HG03103 (cell line): ENCODE measurements at regions not wholly inside any gene's neighbourhood (a gene's known extent, or its start where the extent isn't known, plus 50 kb on each side); places are given as distances from the start of the nearest gene placed in this dataset.

Experiments used
- ATAC-seq: cut with Tn5 transposase; IDR thresholded peaks from one replicate; pipeline ENCODE4 v1.9.1; 2021; ENCODE audit warnings: low read depth; ENCODE audit not compliant: unreplicated experiment

DNA sequence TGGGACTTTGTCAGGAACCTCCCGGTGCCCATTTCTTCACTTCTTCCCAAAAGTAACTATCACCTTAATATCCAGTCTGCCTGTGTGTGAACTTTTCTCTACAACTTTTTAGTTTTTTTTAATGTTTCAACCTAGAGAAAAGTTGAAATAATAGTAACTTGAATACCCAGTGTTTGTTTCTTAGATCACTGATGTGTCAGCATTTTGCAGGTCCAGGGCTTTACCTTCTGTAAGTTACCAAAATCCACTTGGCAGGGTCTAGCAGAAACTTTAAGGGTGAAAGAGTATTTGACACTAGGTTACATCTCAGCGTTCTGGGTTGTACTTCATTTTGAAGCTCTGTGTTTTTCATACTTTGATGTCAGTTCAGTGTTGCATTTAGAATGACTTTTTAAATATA, 372.7 kb downstream of the ARL4A start:
- no peak for ATAC-seq

DNA sequence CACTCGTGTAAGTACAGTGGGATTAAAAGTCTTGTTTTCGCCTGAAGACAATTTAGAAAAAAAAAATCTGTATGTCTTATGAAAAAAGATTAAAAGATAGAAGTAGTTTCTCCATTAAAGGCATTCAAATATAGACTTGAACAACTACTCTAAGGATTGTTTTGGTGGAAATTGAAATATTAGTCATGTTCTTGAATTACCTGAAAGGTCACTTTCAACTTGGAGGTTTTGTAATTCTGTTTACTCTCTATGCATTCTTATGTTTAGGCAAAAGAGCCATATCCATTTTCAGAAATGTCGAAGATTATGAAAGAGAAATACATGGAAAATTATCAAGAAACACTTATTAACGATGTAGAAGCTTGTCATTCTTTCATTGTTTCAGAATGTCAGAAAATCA, 373.7 kb downstream of the ARL4A start:
- ATAC-seq: no peak

DNA sequence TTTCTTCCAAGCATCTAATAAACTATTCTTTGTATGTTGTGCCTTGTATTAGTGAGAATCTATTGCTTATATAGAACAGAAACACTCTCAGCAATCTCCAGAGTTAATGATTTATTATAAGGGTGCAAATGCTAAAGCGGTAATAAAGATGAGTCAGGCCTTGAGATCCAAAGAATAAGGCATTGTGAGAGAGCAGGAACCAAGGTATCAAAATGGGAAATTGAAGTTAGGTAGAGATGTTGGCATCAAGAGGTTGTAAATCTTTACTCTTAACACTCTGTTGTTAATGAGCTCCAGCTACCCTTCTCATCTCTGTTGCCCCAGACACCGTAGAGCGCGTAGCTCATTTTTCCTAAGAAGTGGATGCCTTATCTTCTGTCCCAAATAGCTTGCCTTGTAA, 375.2 kb downstream of the ARL4A start:
- ATAC-seq: no peak

DNA sequence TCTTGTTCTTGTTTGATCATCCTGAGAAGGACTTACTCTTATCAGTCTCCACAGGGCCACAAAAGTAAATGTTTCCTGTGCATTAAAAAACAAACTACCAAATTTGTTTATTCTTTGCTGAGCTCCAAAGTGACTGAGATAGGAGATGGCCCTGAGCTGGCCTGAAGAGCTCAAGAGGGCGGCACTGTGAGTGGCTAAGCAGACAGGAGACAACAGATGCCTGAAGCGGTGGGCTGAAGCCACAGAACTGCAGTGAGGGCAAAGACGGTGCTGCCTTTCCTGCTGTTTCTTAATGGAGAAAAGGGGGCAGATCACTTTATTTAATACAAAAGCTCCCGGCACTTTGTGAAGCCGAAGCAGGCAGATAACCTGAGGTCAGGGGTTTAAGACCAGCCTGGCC, 379.6 kb downstream of the ARL4A start:
- no peak for ATAC-seq

DNA sequence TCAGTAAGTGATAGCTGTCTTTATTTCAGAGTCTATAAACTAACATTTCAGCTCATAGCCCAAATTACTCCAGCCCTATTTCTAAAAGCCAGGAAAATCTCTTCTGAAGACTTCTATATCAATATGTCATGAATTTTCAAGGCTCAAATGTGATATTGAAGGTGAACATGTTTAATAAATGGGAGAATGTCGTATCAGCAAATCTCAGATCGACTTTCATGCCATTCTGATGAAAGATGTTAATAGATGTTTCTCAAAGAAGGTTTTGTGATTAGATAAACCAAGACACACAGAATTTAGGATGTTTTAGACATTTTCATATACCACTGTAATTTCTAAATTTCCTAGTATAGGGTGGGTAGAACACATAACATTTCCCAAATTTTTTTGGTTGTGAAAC, 380.6 kb downstream of the ARL4A start:
- no peak for ATAC-seq

DNA sequence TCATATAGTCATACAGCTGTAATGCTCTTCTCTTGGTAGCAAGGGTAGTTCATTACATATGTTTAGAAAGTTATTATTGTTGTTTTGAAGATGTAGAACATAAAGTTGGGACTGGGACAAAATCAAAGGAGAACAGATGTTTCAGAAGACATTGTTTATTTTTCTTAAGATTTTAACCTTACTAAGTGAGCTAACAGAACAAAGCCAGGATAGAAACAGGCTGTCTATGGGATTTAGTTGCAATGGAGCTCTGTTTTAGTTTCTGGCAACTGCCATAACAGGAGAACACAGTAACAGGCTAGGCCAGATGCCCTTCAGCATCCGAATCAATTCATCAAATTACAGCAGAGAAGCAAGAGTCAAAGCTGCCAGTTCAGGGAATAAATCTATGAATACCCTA, 382.4 kb downstream of the ARL4A start:
- no peak for ATAC-seq

DNA sequence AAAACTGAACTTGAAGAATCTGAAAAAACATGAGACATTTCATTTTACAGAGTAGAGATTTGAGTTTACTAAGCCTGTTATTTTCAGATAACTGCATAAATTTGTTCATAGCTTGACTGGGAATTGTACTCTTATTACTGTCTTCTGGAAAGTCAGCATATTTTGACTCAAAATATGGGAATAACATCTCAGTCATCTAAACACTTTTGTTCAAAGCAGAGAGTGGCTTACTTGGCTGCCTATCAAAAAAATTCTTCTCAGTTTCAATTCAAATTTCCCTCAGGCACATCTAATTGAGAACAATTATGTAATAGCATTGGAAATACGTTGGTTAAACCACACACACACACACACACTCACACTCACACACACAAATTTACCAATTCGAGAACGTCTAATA, 384.6 kb downstream of the ARL4A start:
- ATAC-seq: no peak

DNA sequence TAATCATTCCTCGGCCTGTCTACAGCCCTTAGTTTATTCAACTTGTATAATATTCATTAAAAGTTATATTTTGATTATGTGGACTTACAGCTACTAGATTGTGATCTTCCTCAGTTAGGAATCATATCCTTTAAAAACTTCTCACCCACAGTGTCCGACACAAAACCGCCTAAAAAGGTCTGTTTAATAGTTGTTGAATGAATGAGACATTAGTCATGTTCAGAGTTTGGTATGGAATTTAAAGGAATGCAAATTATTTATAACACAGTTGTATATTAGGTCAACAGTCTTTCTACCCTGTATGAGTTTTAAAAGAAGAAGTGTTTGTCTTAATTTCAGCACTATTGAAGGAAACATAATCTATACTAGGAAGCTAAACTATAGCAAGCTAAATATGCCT, 390.0 kb downstream of the ARL4A start:
- no peak for ATAC-seq

DNA sequence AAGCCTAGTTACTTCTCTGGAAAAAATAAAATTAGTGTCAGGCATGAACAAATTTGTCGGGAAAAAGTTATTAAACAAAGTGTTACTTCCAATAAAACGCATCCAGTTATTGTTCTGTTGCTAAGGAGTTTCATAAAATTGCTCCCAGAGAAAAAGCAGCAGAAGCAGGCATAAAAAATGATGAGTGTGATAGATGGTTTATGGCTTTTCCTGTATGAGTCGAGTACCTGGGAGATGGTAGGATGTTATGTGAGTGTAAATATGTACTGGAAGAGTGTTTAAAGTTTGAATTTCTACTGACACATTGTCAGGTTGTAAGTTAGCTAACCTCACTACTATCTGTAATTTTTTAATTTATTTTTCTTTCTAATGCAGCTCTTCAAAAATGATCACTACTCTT, 390.7 kb downstream of the ARL4A start:
- ATAC-seq: no peak

DNA sequence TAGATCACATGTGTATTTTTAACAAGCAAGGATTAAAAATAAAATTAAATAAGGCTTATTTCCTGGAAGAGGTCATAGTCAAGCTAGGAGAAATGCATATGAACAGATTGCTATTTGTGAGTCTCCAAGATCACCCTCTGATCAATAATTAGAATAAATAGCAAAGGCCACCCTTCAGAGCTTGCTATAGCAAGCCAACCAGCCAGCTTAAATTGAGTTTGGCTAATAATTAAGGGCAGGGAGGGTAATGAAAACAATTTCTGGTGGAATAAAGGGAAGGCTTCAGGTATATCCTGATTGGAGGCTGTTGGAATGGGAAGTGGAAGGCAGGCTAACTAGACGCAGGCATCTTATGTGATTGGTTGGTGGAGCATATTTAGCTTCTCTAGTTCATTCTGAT, 403.5 kb downstream of the ARL4A start:
- ATAC-seq: no peak

DNA sequence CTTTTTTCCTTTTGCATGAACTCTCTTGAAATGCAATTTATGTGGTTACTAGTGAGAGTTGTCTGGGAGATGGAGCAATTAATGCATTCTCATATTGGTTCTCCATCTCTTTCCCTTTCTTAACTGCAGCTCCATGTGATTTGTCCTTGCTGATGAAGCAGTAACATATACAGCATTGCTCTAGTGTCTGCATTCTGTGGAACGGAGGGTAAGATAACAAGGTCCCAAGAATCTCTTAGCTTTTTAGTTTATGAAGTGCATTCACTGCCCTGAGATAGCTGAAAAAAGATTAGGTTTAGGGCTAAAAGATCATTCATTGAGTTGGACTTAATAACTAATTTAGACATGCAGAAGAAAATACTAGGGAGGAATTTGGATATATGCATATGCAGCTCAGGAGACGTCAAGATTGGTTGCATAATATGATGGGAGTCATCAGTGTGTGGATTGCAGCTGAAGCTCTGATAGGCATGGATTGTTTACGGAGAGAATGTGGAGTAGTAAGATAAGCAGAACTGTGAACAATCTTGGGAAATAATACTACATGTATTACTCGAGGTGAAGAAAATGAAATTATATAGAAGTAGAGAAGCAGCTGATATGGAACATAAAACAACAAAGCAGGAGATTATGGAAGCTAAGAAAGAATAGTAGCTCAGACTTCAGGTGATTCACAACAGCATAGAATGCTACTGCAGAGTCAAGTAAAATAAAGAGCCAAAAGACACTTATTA, 404.7 kb downstream of the ARL4A start:
- no peak for ATAC-seq

DNA sequence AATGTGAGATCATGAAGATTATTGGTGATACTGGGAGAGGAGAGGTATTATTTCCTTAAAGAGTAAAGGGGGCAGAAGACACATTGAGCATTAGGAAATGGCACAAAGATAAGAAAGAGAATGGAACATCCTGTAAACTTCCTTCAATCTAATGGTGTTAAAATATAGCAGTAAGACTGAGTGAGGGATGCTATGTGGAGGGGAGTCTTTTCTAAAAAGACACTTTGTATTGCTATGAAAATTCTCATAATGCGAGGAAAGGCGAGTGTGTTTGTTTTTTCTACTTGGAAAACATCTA, 405.2 kb downstream of the ARL4A start:
- ATAC-seq: no peak

DNA sequence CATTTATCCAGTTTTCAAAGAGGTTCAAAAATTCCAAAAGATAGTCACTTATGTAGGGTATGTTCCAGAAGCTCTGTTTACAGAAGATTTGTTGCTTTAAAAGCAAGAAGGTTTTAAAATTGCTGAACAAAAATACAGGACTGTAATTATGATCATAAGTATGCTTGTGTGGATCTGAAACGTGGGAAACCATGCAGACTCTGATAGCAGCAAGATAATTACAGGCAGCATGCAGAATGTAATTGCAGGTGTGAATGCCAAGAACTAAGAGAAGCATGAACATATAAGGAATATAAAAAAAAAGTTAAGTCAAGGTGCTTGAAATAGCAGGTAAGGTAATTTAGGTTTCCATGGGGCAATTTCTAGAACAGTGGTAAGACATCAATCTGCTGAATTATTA, 405.7 kb downstream of the ARL4A start:
- ATAC-seq: no peak

DNA sequence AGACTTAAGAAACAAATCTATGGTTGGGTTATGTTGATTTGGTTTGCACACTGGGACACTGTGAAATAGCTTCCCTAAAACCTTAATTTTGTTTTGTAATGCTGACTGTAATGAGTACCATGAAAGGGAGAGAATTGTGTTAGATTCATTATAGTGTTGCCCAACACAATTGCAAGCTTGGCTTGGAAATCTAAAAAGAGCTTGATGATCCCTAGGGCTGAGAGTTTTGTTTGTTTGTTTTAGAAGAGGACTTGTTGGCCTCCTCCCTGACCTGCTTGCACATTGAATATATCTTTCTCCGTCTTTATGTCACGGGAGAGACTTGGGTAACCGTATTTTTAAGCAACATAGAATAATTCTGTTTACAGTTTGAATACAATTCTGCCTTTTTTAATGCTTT, 410.1 kb downstream of the ARL4A start:
- ATAC-seq: no peak

DNA sequence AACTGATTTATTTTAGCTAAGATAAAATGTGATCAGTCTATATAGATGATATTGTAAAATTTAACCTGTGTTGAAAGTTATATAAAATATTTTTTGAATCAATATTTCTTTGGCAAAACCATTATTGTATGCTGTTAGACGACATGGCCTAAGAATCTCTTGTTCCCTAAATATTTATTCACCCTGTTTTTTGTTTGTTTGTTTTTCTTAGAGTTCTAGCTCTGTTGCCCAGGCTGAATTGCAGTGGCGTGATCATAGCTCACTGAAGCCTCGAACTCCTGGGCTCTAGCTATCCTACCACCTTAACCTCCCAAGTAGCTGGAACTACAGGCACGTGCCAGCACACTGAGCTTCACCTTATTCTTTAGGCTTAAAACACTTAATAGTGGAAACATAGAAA, 410.7 kb downstream of the ARL4A start:
- no peak for ATAC-seq

DNA sequence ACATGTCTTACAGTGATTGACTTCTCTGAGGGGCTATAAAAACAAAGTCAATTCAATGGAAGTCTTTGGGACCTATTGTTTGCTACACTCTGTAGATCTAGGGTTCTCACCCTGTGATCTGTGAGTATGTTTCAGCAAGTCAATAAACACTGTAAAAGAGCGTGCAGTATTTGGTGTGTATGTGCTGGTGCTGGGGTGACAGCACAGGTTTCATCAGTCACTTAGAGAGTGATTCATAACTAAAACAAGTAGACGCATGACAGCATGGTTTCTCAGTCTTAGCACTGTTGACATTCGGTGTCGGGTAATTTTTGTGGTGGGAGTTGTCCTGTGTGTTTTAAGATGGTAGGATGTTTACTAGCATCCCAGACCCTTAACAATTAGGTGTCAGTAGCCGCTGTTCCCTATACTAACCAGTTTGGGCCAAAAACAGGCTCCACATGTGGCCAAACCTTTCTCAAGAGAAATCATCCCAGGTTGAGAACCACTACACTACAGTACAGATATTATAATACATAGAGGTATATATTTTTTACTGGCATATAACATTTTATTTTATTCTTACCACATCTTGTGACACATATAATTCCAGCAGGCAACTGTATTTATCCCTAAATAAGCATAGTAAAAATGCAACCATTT, 411.8 kb downstream of the ARL4A start:
- ATAC-seq: no peak

DNA sequence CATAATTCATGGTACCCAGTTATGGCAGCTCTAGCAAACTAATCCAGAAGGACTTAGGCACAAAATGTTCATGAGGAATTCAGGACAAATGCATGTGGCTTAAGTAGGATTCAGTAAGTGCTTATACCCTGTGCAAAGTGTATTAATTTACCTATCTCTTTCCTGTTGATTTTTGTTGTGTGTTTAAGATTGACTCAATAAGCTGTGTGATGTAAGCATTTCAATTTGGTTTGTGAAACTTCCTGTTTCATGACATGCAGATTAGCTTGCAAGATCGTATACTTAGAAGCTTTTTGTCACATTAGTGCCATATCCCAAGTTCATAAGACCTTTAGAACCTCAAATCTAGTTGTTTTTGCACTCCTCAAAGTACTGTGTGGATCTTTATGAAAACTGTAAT, 416.7 kb downstream of the ARL4A start:
- no peak for ATAC-seq

DNA sequence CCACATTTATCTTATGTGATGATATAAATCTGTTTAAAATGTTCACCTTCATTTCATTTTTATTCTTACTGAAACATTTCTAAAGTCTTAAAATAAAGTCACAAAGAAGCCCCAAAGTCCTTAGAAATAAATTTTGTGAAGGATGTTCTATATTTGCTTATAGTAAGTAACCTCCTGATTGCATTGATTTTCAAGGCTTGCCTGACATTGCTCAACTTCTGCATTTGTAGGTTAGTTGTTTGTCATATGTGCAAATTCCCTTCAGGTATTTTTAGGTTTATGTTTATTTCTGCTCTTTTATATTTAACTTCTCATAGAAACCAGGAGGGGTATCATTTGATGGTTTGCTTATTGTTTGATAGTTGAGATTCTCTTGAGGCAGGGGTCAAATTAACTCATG, 417.8 kb downstream of the ARL4A start:
- no peak for ATAC-seq

DNA sequence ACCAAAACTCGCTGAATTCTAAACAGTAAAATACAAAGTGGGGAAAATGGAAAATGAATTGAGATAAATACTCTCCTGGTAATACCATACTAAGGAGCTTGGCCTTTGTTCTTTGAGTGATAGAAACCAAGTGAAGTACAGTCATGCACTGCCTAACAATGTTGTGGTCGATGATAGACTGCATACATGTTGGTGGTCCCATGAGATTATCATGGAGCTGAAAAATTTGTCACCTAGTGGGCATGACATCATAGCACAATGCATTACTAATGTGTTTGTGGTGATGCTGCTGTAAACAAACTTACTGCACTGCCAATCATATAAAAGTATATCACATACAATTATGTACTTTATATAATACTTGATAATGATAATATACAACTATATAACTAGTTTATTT, 419.1 kb downstream of the ARL4A start:
- ATAC-seq: no peak

DNA sequence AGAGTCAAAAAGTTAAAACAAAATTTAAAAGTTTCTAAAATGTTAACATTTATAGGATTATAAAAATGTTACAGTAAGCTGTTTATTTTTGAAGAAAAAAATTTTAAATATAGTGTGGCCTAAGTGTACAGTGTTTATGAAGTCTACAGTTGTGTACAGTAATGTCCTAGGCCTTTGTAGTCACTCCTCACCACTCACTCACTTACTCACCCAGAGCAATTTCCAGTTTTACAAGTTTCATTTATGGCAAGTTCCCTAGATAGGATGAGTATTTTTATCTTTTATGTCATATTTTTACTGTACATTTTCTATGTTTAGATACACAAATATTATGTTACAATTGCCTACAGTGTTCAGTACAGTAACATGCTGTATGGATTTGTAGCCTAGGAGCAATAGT, 419.9 kb downstream of the ARL4A start:
- ATAC-seq: no peak

DNA sequence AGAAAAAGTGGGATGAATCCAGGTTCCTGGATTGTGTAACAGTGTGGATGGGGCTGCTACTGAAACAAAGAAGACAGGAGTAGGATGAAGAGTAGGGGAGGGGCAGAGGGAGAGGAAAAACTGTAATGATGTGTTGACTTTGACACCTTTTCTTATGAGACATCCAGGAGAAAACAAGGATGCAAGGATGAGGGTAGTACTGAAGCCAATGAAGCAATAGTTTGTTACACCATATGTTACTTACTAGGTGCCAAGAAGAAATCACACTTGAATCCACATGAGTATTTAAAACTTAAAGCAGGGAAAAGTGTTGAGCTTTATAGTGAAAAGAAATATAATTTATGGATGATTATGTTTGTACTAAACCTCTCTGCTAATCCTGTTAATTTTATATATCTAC, 420.6 kb downstream of the ARL4A start:
- no peak for ATAC-seq

DNA sequence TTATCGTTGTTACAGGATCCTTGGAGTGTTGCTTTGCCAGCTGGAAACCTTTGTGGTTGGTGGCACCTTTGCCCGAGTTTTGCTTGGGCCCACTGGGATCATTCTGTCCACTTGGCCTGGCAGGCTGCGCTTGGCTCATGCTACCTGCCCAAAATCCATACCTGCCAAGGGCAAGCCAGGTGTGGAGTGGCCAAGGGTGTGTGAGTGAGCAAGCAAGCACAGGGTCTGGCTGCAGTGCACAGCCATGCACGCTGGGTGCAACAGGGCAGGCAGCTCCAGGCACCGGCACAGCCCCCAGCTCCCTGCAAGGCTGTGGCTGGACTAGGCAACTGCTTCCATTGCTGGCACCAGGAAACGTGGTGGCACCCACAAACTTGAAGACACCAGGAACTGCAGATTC, 421.8 kb downstream of the ARL4A start:
- no peak for ATAC-seq

DNA sequence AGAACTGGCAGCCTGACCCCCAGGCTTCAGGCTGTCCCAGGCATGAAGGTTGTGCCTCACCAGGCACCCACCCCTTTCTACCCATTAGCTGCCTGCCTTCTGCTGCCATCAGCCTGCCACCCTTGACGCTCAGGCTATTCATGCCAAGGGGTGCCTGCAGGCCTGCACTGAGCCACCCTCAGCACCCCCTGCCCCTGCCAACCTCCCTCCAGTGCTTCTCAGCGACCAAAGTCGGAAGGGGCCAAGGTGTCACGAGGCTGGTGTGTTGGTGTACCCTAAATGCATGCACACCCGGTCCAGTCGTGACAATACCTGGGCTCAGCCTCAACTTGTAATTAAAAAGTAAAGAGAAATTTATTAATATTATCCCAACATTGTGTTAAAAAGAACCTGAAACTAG, 422.7 kb downstream of the ARL4A start:
- no peak for ATAC-seq
